Posterior cingulate gyrus (tissue), 11 donors: ENCODE measurements at regions not wholly inside any gene's neighbourhood (a gene's known extent, or its start where the extent isn't known, plus 50 kb on each side); places are given as distances from the start of the nearest gene placed in this dataset.

Experiments used
- DNase-seq, 10 donors: peaks; one replicate each; pipeline versions ENCODE4 v3.0.0 to v3.0.0-alpha.2; 2020 to 2021; ENCODE audit warnings: mixed read lengths in 3 of 10
- intact Hi-C: fragments of 100-400 bp; cut with DNase I; formaldehyde crosslinking; loops from one replicate; pipeline ENCODE4 v1.15.1; 2023

DNA sequence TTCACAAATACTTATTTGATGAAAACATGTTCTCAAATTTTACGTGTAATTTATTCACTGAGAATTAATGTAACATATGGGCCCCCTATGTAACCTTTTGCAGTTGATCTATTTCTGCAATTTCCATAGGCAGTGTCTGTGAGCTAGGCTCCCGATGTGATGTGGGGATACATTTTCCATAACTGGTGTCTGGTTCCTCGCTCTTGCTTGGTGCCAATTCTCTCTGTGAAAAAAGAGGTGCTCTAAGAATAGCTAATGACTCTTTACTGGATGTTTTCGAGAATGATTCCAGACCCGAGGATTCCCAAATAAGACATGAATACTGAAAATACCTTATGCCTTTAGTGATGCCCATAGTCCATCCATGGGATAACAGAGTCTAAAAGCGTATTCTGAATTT, 286.7 kb upstream of the FZD8 start:
- DNase-seq = no peak
- intact Hi-C loops = no loop called here

DNA sequence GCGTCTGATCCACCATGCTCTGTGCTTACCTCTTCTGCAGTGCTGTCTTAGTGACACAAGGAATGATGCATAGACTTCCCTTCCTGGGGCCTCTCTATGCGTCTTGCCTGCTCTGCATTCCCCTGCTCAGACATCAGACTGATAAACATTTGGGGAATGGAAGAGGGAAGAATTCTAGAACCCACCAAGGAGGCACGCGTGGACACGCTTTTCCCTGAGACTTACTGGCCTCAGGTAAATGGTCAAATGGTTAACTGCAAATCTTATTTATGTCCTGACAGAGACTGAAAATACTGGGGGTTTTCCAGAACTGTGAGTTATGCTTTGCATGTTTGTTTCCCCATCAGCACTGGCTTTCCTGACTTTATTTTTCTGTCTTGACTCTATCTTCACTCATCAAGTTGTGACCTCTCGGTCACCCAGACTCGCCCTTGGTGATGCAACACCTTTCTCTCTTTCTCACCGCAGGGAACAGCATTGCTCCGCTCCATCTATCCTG, 285.9 kb upstream of the FZD8 start:
- intact Hi-C loops = no loop called here
- no peak for DNase-seq

DNA sequence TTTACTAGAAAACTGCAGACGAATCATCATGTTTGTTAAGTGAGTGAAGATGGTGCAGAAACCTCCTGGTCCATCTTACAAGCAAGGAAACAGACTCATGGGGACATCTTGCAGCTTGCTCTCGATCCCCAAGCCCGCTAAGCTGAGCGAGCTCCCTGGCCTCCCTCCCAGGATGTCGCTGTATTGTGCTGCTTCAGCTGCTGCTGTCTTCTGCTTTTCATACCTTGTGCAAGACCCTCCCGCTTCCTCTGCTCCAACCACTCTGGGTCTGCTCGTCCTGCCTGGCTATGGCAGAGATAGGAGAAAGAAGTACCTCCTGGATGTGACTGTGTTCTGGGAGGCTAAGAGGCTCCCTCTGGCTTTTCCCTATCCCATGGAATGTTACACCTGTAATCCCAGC, 285.2 kb upstream of the FZD8 start:
- intact Hi-C loops = no loop called here
- DNase-seq = no peak

DNA sequence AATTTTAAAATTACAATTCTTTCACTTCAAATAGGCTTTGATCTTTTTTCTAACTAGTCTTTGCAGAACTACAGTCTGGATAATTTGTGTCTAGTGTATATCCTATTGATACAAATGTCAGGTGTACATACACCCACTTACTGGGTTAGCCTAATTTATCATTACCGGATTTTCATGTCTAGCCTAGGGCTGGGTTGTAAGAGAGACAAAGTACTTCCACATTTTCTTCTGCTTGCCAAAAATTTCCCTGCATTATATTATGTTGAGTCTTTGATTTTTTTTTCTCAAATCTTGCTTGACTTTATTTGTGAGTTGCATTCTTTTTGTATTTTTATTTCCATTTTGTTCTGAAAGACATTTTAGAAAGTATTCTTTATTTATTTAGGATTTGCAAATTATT, 284.8 kb upstream of the FZD8 start:
- DNase-seq = no peak
- intact Hi-C loops = no loop called here

DNA sequence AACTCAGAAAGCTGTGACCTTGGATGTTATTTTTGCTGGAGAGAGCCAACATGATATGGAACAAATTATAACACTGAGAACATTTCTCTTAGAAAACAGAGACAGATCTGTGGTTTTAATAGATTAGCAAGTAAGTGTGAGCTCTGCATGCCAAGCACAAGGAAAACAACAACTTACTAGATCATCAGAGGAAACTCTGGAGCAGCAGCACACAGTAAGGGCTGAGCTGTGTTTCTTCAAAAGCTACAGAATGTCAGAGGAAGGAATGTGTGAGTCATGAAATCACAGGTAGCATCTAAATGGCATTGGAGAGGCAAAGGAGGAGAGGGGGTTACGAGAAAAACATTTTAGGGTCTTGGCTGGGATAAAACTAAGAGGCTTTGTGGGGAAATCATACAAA, 283.4 kb upstream of the FZD8 start:
- intact Hi-C loops = no loop called here
- no peak for DNase-seq

DNA sequence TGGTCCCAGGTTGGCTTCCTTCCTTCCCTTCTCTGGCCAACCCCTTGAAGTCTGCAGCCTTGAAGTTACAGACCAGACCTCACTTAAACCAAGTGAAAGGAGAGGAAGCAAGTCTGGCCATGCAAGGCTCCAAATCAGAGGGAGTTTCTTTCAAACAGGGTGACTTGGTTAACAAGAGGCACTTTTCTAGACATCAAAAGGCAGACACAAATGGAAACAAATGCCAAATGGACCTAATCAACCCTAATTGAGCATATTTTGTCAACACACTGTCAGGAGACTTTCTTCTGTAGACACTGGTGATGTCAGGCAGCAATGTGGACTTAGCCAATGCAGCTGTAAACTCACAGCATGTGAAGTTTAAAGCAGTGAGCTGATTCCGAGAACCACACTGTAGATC, 282.7 kb upstream of the FZD8 start:
- no peak for DNase-seq
- intact Hi-C loops = no loop called here

DNA sequence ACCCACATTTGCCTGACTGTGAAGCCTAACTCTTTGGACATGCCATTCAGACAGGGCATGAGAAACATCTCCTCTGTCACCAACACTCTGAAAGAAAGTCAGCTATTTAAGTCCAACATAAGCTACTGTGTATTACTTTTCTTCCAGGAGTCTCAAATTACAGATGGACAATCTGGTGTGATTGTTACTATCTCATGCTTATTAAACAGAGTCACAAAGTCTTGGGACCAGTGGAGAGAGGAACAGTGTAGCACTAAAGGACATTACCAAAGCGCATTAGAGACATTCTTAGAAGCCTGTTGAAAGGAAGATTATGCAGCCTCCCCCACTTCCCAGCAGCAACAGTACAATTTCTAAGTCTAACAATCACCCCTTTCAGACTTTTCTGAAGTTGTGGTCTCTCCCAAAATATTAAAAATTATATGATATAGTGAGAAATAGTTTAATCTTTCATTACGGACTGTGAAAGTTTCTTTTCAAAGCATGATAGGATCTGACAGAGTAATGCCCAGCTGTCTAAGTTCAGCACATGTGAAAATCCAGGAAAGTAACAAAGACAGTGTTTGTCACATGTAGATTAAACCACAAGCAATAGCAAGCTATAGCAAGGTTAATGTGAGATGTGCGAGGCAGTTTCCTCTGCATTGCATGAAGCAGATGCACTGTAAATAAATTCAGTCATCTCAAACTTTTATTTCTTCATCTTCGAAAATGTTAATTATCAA, 280.9 kb upstream of the FZD8 start:
- intact Hi-C loops = no loop called here

DNA sequence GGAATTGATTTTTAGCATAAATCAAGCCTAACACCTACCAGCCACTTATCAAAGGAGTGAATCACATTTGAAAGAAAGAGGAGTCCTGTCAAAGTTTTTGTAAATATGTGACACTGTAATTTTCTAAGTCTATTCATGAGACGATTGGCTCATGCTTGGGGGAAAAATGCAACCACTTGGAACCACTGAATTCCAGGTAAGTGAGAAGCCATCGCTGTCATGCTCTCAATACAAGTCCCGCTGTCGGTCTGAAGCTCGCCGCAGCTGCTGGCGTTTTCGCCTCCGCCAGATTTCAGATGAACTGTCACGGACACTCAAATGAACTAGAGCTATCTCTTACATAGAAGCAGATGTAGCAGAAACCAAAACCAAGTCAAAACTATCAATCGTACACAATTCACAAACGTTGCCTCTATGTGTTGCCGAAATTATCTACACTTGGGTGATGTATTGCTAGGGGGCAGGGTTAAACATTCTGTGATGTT, 279.8 kb upstream of the FZD8 start:
- DNase-seq = no peak
- intact Hi-C loops = no loop called here

More for the DNA sequence above, 280.9 kb upstream of the FZD8 start:
- DNase-seq = no peak

DNA sequence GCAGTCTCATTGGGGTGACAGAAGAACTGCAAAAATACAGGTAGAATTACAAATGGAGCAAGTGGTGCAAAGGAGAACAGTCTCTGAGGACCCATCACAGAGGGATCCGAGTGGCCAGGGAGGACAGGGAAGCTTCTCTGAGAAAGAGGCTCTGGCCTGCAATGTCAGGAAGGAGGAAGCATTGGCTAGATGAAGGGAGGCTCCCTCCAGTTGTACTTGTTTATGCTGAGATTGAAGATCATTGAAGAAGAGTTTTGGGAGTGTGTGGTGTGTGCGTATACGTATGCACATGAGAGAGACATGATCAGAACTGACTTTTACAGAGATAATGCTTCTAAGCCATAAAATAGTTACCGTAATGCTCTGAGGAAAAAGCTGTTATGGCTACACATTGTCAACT, 274.7 kb upstream of the FZD8 start:
- intact Hi-C loops = no loop called here

DNA sequence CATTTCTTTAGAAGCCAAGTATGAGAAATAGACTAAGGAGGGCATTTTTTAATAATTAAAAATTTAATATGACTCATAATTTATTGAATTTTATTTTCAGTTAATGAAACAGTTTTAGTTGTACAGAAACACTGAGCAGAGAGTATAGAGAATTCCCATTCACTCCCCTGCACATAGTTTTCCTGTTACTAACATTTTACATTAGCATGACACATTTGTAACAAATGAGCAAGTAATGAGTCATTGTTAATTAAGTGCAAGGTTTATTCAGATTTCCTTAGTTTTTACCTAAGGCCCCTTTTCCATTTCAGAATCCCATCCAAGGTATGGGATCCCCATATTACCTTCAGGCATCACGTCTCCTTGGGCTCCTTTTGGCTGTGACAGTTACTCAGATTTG, 271.5 kb upstream of the FZD8 start:
- no peak for DNase-seq
- intact Hi-C loops = no loop called here

More for the DNA sequence above, 274.7 kb upstream of the FZD8 start:
- no peak for DNase-seq

DNA sequence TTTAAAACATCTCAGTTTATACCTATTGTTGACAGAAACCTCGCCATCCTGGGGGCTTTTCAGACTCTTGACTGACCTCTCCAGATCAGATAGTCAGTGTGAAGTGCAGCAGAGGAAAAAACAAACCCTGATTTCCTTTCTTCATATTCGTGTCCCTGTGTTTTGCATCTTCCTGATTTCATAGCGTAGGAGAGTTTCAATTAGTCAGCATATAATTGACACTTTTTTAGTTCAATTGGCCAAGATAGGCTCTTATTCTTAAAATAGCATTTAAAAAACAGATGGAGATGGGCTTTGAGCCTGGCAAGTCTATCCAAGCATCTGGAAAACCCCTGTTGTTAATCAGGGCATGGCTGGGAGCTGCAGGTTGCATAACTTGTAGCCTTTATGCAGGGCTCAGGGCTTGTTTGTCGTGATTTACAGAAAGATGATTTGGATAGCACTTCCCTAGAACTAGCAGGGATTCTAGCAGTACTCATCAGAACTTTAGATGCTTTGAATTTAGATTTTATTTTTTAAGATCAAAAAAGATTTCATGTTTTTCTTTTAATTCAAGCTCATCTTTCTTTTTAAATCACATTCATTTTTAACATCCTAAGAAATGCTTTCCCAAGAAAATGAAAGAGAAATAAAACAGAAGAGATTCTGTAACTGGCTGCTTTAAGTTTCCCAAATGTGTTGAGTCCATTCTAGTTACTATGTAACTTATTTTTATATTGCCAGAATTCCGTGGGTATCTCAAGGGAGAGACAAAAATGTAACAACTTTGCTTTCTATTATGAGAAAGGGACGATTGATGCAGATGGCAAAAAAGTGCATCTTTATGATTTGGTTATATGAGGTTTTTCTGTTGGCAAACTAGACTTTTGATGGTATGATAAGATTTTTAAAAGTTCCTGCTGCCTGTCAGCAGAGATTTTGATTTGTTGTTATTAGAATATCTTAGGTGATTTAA, 270.8 kb upstream of the FZD8 start:
- DNase-seq = no peak
- intact Hi-C loops = no loop called here

DNA sequence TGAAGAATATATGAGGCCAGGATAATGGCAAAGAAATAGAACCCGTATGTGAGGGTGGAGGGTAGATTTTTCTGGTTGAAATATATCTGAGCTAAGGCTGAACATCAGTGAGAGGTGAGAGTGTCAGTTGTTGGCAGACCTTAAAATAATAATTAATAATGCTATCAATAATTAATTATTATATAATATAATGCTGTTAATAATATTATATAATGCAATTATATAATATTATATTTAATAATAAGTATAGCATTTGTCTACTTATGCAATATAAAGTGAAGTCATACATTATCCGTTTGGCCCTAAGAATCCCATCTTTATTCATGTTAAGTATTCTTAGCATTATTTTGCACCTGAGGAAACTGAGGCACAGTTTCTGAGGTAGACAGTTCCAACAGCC, 269.9 kb upstream of the FZD8 start:
- no peak for DNase-seq
- intact Hi-C loops = no loop called here

DNA sequence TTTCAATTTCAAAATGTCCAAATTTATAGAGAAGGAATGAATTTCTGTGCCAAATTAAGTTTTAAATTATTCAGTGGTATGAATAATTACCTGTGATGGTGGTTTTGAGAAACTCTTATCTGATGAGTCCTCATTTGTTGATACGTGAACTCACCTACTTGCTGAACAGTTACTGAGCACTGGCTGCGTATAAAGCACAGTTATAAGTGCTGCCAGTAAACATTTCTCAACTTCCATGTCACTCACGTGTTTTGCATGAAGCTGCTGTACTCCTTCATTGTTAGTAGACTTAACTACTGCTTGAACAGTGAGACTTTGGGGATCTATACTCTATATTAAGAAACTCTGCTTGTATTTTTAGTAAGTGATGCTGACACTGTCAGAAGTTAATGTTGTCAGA, 269.1 kb upstream of the FZD8 start:
- no peak for DNase-seq
- intact Hi-C loops = no loop called here

DNA sequence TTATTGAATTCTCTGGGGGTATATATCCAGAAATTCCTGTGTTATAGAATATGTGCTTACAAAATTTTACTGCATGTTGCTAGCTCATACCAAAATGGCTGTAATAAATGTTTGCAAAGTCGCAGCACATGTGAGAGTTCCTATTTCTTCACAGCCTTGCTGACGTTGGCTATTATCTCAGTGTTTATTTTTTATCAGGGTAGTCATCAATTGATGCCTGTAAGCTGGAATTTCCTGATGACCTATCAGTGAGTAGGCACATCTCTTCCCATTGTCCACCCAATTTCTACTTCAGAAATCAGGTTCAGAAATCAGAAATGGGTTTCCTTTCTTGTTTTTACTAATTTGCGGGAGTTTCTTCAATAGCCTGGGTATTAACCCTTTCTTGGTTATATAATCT, 268.1 kb upstream of the FZD8 start:
- DNase-seq = no peak

DNA sequence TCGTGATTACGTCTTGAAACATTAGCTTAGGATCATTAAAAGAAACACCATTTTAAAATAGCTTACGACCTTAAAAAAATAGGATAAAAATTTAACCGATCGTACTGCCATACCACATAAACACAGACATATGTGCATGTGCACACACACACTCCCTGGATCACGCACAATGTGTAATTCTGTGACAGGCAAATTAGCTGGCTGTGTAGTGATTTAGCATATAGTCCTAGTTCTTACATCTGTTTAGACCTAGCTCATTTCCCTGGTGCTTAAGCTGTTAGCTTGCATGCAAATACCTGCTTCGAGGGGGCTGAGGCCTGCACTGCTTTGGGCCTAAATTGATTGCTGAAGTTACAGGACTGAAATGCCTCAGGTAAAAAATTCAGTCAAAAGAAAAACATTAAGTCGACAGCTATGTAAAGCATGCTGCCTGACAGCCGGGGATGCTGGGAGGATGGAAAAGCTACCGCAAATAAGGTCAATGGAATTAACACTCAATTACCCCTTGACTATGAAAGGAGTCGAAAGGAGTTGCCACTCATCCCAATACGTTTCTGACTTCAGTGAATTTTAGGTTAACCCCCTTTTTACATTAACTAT, 267.1 kb upstream of the FZD8 start:
- intact Hi-C loops = no loop called here
- DNase-seq = no peak

More for the DNA sequence above, 268.1 kb upstream of the FZD8 start:
- intact Hi-C loops = no loop called here

DNA sequence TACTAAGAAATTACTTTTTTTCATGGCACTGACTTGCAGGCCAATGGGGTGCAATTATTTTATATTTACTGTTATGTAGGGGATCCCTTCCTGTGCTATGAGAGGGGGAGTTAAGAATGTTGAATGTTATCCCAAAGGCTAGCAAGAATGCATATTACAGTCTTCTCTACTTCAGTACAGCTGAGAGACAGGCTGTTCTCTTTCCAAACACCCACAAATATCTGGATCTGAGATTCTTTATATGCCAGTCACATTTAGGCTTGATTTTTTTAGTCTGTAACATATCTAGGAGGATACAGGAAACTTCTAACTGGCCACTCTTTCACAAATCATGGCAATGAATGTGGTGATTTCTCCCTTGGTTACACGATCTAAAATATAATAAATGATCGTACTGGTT, 266.4 kb upstream of the FZD8 start:
- DNase-seq = no peak

DNA sequence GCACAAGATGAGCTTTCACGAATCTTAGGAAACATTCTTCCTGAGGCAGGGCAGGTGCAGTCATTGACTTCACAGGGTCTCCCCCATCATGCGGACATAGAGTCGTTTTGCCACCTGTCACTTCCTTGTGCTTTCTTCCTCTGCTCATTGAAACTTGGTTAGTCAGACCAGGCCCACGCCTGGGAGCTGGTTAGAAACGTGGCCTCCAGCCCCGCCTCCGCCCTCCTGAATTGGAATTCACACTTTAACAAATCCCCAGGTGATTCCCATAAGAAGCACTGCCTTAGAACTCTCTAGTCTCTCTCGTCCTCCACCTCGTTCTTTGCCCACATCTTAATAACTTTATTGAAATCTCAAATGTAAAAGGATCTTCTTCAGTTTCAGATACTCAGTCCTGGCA, 265.5 kb upstream of the FZD8 start:
- DNase-seq = no peak
- intact Hi-C loops = no loop called here

More for the DNA sequence above, 266.4 kb upstream of the FZD8 start:
- intact Hi-C loops = no loop called here

DNA sequence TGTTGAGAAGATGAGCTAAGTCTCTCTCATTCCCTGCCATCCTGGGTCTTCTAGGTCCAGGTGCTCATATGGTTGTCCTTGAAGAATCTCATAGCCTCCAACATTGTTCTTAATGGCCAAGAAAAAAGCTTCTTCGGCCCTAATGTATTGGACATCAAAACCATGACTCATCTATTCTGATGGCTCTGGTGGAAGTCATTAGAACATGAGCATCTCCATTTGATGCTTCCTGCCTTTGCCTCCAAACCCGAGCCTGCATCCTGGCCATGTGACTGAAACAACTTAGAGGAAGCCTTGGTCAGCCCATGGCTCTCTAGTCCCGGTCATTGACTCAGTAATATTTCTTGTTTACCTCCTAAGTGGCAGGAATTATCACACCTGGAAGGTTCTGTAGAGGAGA, 264.1 kb upstream of the FZD8 start:
- intact Hi-C loops = no loop called here
- DNase-seq = no peak

DNA sequence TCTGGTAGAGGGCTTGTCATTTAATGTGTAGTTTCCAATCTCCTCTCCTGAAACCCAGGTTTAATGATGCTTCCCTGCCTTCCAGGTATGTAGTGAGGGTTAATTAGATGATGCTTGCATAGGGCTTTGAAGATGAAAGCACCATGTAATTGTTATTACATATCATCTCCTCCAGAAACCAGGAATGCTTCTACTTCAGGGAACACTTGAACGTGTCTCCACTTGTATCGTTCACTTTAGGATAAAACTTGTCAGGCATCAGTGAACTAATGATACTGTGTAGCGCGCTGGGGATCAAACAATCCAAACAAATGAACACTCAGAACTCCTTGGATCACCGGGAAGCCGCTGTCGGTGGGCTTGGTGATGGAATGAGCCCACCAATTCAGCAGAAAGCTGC, 260.9 kb upstream of the FZD8 start:
- DNase-seq = no peak
- intact Hi-C loops = no loop called here

DNA sequence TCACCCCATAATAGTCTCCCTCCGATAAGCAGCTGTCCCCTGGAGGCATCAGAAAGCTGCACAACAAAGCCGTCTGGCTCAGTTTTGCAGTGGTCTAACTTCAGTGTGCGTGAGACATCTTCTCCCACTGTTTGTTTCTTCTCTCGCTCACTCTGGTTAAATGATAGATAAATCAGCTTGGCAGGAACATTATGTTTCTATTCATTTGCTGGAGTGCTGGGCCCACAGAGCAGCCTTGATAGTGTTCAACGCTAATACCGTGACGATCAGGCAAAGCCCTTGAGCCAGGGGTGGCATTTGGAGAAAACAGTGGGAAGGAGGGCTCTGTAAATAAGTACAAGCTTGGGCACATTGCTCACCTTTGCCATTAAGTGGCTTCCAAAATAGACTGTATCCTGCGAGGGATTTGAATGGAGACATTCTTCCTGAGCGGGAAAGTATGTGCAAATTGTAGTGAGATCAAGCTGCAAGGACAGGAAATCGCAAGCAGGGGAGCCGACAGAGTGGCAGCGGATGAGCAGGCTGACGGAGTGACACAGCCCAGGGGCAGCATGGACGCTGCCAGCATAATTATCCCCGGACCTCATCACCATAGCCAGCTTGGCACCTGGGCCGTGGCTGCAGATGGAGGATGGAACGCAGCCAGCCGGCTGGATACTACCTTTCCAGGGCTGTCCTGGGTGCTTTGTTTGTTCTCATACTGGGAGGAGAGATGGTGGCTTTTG, 256.8 kb upstream of the FZD8 start:
- DNase-seq = peak in 2 of 10 donors; percentile 68 to 85
- intact Hi-C loops = no loop called here
